ENCODE measurements at regions not wholly inside any gene's neighbourhood (a gene's known extent, or its start where the extent isn't known, plus 50 kb on each side); places are given as distances from the start of the nearest gene placed in this dataset.
"Not testable (repeated sequence)": the region's sequence is repeated elsewhere in the genome, so short reads cannot be mapped to it uniquely, and the experiment has no call there.

GRCh38 chr22:44622147-44622427 is 79.9 kb upstream of the PRR5 start:
- TF ChIP-seq CTCF (IDR thresholded peaks at IDR 0.05), result no peak
- ATAC-seq (ENCODE audit: low FRiP score) (no peak), DNase-seq (ENCODE audit: low spot score) (no peak)

GRCh38 chr22:44621401-44622146 is 80.4 kb upstream of the PRR5 start:
- ATAC-seq (ENCODE audit: low FRiP score) (no peak), DNase-seq (ENCODE audit: low spot score) (no peak)
- TF ChIP-seq CTCF (IDR thresholded peaks at IDR 0.05), result no peak

- no peak for DNase-seq (ENCODE audit: low spot score)
- no peak for TF ChIP-seq CTCF (IDR thresholded peaks at IDR 0.05)
- ATAC-seq (ENCODE audit: low FRiP score), result no peak
Observed at GRCh38 chr22:44620841-44621257, 81.2 kb upstream of the PRR5 start.

GRCh38 chr22:44620129-44620840 is 81.7 kb upstream of the PRR5 start:
- peak; percentile 64 for DNase-seq (ENCODE audit: low spot score)
- no peak for TF ChIP-seq CTCF (IDR thresholded peaks at IDR 0.05)
- ATAC-seq (ENCODE audit: low FRiP score), result peak; percentile 41

- ATAC-seq (ENCODE audit: low FRiP score), result not testable (repeated sequence)
Observed at GRCh38 chr22:44619560-44620128, 82.4 kb upstream of the PRR5 start.

GRCh38 chr22:44618910-44619309 is 83.1 kb upstream of the PRR5 start:
- not testable (repeated sequence) for DNase-seq (ENCODE audit: low spot score); ATAC-seq (ENCODE audit: low FRiP score)

More at GRCh38 chr22:44619560-44620128, 82.4 kb upstream of the PRR5 start:
- not testable (repeated sequence) for DNase-seq (ENCODE audit: low spot score)

- ATAC-seq (ENCODE audit: low FRiP score) (no peak), DNase-seq (ENCODE audit: low spot score) (no peak)
- no peak for TF ChIP-seq CTCF (IDR thresholded peaks at IDR 0.05)
Observed at GRCh38 chr22:44618400-44618799, 83.6 kb upstream of the PRR5 start.

GRCh38 chr22:44617828-44618227 is 84.2 kb upstream of the PRR5 start:
- no peak for TF ChIP-seq CTCF (IDR thresholded peaks at IDR 0.05)
- ATAC-seq (ENCODE audit: low FRiP score) (no peak), DNase-seq (ENCODE audit: low spot score) (no peak)

Data from omental fat pad (tissue), 3 donors.